Prostate gland (tissue), 2 donors: ENCODE measurements at regions not wholly inside any gene's neighbourhood (a gene's known extent, or its start where the extent isn't known, plus 50 kb on each side); places are given as distances from the start of the nearest gene placed in this dataset.

ENCODE experiments used
- DNase-seq: peaks from one replicate; pipeline ENCODE4 v3.0.0-alpha.2; 2019; ENCODE audit warnings: low spot score
- H3K27ac ChIP-seq, 2 donors: fragments of 200-600 bp; sonication (generic); 2 replicates each; pipeline ENCODE4 v1.5.1; 2017 to 2019
- H3K27me3 ChIP-seq: fragments of 200-600 bp; sonication (generic); replicated peaks from 2 replicates; pipeline ENCODE4 v1.5.1; 2019; ENCODE audit not compliant: insufficient read depth
- H3K36me3 ChIP-seq, 2 donors: fragments of 200-600 bp; sonication (generic); 1 replicate in 1 of 2; 2 replicates in 1 of 2; pipeline versions ENCODE4 v1.5.1 to v1.8.1; 2017 to 2019
- H3K4me1 ChIP-seq: fragments of 200-600 bp; sonication (generic); replicated peaks from 2 replicates; pipeline ENCODE4 v1.5.1; 2019
- H3K4me3 ChIP-seq, 2 donors: fragments of 200-600 bp; sonication (generic); 2 replicates each; pipeline ENCODE4 v1.5.1; 2017 to 2019
- H3K9me3 ChIP-seq: fragments of 200-600 bp; sonication (generic); 2 replicates; pipeline ENCODE4 v1.5.1; 2017
- CTCF ChIP-seq, 4 experiments: fragments of 200-600 bp in 2 of 4; fragments of 450-650 bp in 2 of 4; sonication (generic) in 2 of 4; IDR thresholded peaks; 1 replicate in 3 of 4; 2 replicates in 1 of 4; pipeline ENCODE4 v1.5.1; 2016 to 2019; ENCODE audit warnings: antibody characterized with exemption in 4 of 4, mild to moderate bottlenecking in 2 of 4, moderate library complexity in 2 of 4
- POLR2A ChIP-seq: fragments of 450-650 bp; IDR thresholded peaks from one replicate; pipeline ENCODE4 v1.6.1; 2016; ENCODE audit warnings: antibody characterized with exemption, mild to moderate bottlenecking
- POLR2AphosphoS5 ChIP-seq: sonication (generic); formaldehyde crosslinking; IDR thresholded peaks from one replicate; pipeline ENCODE4 v1.6.1; 2017; ENCODE audit warnings: antibody characterized with exemption
- WGBS: methylation state at CpG from one replicate; pipeline ENCODE4 v1.1.5; 2018; 5-methylcytosine and 5-hydroxymethylcytosine counted together
- intact Hi-C: fragments of 100-400 bp; cut with DNase I; formaldehyde crosslinking; loops from one replicate; pipeline ENCODE4 v1.14.2; 2022

DNA sequence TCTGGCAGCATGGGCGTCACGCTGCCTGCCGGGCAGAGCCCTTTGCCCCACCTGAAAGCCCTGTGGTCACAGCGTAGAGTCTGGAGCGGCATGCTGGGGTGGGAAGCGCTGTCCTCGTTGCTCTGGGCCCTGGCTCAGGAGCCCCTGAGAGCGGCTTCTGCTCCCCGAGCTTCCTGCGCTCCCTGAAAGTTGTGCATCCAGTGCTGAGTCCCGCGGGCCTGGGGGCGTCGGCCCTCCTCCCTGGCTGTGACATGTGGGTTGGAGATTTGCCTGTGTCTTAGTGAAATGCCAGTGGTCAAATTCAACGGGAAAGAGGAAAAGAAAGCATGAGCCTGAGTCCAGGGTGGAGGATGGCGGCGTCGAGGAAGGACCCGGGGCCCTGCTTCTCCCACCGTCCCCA lies 1208.0 kb downstream of the BRD1 start:
- H3K36me3 ChIP-seq: no peaks in the 10 kb centered on the region
- 74% methylated on average over 20 of the region's 20 CpGs for WGBS
- DNase-seq: no peak
- TF ChIP-seq POLR2A: no peak
- H3K4me3 ChIP-seq: no peak overlapping the region
- H3K4me1 ChIP-seq: peaks cover 13% of the 10 kb centered on the region
- H3K27ac ChIP-seq: no peak overlapping the region
- H3K9me3 ChIP-seq: no peaks in the 10 kb centered on the region
- no peaks in the 10 kb centered on the region for H3K27me3 ChIP-seq
- intact Hi-C loops: no loop called here

DNA sequence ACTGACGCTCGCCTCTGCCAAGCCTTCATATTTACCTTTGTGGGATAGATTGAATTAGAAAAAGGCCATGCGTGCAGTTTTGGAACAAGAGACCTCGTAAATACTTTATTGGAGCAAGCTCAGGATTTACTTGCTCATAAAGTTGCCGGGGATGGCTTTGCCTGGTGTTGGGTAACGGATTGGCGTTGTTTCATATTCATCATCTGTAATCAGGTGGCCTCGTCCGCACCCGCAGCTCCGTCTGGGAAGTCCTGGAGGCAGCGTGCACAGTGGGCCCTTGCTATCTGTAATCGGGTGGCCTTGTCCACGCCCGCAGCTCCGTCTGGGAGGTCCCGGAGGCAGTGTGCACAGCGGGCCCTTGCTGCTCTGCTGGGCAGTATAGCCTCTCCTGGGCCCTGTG lies 1209.3 kb downstream of the BRD1 start:
- H3K36me3 ChIP-seq: no peaks in the 10 kb centered on the region
- H3K4me1 ChIP-seq: peaks cover 13% of the 10 kb centered on the region
- TF ChIP-seq POLR2A: no peak
- no peak for TF ChIP-seq CTCF (IDR thresholded peaks at IDR 0.05)
- peak; percentile 99 for TF ChIP-seq POLR2AphosphoS5
- no peak overlapping the region for H3K4me3 ChIP-seq
- no peaks in the 10 kb centered on the region for H3K9me3 ChIP-seq
- H3K27me3 ChIP-seq: no peaks in the 10 kb centered on the region
- 21% methylated on average over 11 of the region's 18 CpGs for WGBS
- peak overlapping the region in 1 of 2 donors; percentile 52 for H3K27ac ChIP-seq
- DNase-seq: peak; percentile 87
- intact Hi-C loops: no loop called here

DNA sequence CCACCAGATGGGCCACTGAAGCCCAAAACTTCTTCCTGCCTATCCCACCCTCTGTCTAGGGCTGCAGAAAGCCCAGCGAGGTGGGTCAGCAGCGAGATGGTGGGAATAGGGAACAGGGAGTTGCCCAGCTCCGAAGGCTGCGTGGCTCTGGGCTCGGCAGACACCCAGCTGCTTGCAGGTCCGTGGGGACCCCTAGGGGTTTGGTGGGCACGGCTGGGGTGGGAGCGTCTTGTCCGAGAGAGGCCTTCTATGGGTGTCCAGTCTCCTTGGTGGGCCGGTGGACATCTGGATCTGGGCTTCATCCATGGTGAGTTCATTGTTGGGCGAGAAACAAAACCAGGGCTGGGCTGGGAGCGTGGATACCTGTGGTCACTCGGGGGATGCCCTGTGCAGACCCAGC lies 1211.0 kb downstream of the BRD1 start:
- TF ChIP-seq POLR2A: no peak
- no peak for TF ChIP-seq CTCF (IDR thresholded peaks at IDR 0.05)
- no peak for TF ChIP-seq POLR2AphosphoS5
- Histone ChIP-seq H3K4me1 (peaks cover 13% of the 10 kb centered on the region), H3K4me3 (no peak overlapping the region), H3K27me3 (no peaks in the 10 kb centered on the region), H3K27ac (no peak overlapping the region), H3K36me3 (no peaks in the 10 kb centered on the region), H3K9me3 (no peaks in the 10 kb centered on the region)
- 93% methylated on average over 12 of the region's 13 CpGs for WGBS
- DNase-seq: no peak
- intact Hi-C loops: no loop called here

- H3K27me3 ChIP-seq: no peaks in the 10 kb centered on the region
- intact Hi-C loops: no loop called here
- WGBS: 53% methylated on average over 21 of the region's 22 CpGs
- H3K4me3 ChIP-seq: no peak overlapping the region
- no peaks in the 10 kb centered on the region for H3K36me3 ChIP-seq
- TF ChIP-seq POLR2A: no peak
- no peak for TF ChIP-seq CTCF (IDR thresholded peaks at IDR 0.05)
- no peak for TF ChIP-seq POLR2AphosphoS5
- no peaks in the 10 kb centered on the region for H3K9me3 ChIP-seq
- H3K4me1 ChIP-seq: peaks cover 13% of the 10 kb centered on the region
- no peak for DNase-seq
- H3K27ac ChIP-seq: no peak overlapping the region
These were observed 1212.3 kb downstream of the BRD1 start for GRCh38 chr22:48615171-48616008.

DNA sequence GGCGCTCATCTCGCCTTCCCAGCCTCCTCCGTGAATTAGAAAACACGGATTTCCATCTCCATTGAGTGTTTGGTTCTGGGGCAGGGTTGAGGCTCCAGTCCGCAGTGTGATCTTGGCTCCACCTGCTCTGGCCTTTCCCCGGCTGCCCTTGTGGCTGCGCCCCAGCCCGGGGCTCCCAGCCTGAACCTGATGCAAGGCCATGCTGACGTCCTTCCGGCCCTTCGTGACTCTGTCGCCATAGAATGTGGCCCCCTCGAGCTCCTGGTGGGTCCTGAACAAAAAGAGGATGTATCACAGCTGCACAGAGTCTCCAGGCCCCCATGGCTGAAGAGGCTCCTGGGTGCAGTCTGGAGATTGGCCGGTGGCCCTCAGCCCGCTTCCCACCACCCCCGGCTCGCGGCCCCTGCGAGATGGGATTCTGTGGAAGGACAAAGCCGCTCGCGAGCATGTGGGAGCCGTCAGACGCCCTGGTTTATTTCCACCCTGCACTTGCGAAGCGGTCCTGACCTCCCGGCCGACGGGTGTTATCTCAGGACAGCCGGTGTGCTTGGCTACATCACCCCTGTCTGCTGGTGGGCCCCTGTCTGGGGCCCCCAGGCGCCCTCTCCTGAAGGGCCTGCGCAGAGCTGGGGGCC lies 1214.0 kb downstream of the BRD1 start:
- Histone ChIP-seq H3K36me3 (no peaks in the 10 kb centered on the region), H3K4me3 (no peak overlapping the region), H3K4me1 (peaks cover 12% of the 10 kb centered on the region), H3K9me3 (no peaks in the 10 kb centered on the region), H3K27me3 (no peaks in the 10 kb centered on the region), H3K27ac (no peak overlapping the region)
- 95% methylated on average over 32 of the region's 32 CpGs for whole genome bisulfite sequencing
- DNase-seq: no peak
- no peak for TF ChIP-seq POLR2A
- TF ChIP-seq CTCF (IDR thresholded peaks at IDR 0.05): no peak
- TF ChIP-seq POLR2AphosphoS5: no peak
- intact Hi-C loops: no loop called here
